ENCODE measurements at regions not wholly inside any gene's neighbourhood (a gene's known extent, or its start where the extent isn't known, plus 50 kb on each side); places are given as distances from the start of the nearest gene placed in this dataset.

DNA sequence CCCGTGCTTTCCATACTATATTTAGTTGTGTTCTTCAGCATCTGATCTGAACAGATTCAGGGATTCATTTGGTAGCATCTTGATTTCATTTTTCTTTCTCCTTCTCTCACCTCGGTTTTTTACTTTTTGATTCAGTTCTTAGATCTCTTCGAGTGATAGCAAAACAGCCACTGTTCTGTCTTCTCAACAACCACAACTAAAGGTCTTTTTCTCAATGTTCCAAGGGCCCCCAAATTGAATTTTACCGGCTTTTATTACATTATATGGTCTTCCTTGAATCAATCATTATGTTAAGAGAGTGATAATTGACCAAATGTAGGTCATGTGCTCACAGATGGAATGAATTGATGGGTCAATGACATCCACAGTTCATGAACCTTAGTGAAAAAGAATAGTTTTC lies 164.5 kb upstream of the LMNTD1 start:
- POLR2A ChIA-PET, result no interaction called here
- CTCF ChIA-PET, result no interaction called here
- Histone ChIP-seq H3K27me3 (ENCODE audit: control insufficient read depth, insufficient read depth, low read length) (no peaks in the 10 kb centered on the region), H3K4me3 (ENCODE audit: low read depth, low read length) (no peak overlapping the region), H3K27ac (ENCODE audit: low read depth, low read length) (no peak overlapping the region), H3K9me3 (ENCODE audit: control insufficient read depth, insufficient read depth, low read length) (no peaks in the 10 kb centered on the region)
- DNase-seq (ENCODE audit: low read depth, low spot score), result no peak
- TF ChIP-seq, protein P1, sequence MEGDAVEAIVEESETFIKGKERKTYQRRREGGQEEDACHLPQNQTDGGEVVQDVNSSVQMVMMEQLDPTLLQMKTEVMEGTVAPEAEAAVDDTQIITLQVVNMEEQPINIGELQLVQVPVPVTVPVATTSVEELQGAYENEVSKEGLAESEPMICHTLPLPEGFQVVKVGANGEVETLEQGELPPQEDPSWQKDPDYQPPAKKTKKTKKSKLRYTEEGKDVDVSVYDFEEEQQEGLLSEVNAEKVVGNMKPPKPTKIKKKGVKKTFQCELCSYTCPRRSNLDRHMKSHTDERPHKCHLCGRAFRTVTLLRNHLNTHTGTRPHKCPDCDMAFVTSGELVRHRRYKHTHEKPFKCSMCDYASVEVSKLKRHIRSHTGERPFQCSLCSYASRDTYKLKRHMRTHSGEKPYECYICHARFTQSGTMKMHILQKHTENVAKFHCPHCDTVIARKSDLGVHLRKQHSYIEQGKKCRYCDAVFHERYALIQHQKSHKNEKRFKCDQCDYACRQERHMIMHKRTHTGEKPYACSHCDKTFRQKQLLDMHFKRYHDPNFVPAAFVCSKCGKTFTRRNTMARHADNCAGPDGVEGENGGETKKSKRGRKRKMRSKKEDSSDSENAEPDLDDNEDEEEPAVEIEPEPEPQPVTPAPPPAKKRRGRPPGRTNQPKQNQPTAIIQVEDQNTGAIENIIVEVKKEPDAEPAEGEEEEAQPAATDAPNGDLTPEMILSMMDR (IDR thresholded peaks at IDR 0.05; ENCODE audit: low read depth, low read length), result no peak

DNA sequence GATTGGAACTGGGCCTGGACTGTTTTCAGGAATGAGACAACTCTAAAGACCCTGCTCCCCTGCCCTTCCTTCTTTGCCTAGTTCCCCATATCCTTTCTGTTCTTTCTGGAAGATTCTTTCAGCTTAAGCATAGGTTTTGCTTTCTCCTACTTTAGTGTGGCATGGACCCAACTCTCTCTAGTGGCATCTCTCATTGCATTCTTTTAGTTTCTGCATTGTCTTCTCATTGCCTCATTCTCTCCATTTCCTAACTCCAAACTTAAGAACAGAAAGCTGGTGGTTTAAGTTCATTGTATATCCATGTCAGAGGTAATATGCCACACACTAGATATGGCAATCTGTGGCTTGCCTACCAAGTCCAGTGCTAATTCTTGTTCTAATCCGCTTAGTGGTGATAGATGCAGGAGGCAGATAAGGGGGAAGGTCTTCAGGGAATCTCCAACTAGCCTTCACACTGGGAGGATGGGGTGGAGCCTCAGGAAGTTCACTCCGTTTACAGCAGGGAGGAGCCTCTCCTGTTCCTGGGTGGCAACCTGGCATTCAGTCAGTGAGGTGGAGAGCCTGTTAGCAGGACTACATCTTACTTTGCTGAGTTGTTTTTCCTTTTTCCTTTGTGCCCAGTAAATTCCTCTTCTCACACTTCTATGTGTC lies 165.1 kb upstream of the LMNTD1 start:
- CTCF ChIA-PET, result no interaction called here
- POLR2A ChIA-PET, result no interaction called here
- Histone ChIP-seq H3K9me3 (ENCODE audit: control insufficient read depth, insufficient read depth, low read length) (no peaks in the 10 kb centered on the region), H3K27ac (ENCODE audit: low read depth, low read length) (no peak overlapping the region), H3K27me3 (ENCODE audit: control insufficient read depth, insufficient read depth, low read length) (no peaks in the 10 kb centered on the region), H3K4me3 (ENCODE audit: low read depth, low read length) (no peak overlapping the region)
- no peak for DNase-seq (ENCODE audit: low read depth, low spot score)
- TF ChIP-seq, protein P1 (IDR thresholded peaks at IDR 0.05; ENCODE audit: low read depth, low read length), result no peak

DNA sequence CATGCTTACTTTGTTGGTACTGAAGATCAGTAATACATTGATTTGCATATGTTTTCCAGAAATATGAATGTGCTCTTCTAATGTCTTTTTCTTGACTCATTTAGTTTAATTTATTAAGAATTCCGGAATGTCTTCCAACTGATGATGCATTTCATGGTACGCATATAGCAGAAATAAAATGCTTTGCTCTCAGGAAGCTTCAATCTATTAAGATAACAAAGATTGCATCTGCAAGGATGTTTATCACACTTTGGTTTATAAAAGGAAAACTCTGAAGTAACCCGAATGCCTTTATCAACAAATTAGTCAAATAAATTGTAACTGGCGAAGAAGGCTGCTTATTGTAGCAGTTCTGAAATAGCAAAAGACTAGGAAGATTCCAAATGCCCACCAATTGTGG lies 166.4 kb upstream of the LMNTD1 start:
- no peak overlapping the region for H3K4me3 ChIP-seq (ENCODE audit: low read depth, low read length)
- no peaks in the 10 kb centered on the region for H3K9me3 ChIP-seq (ENCODE audit: control insufficient read depth, insufficient read depth, low read length)
- CTCF ChIA-PET, result no interaction called here
- no peaks in the 10 kb centered on the region for H3K27me3 ChIP-seq (ENCODE audit: control insufficient read depth, insufficient read depth, low read length)
- DNase-seq (ENCODE audit: low read depth, low spot score), result no peak
- H3K27ac ChIP-seq (ENCODE audit: low read depth, low read length), result no peak overlapping the region
- TF ChIP-seq, protein P1 (IDR thresholded peaks at IDR 0.05; ENCODE audit: low read depth, low read length), result no peak
- POLR2A ChIA-PET, result no interaction called here

DNA sequence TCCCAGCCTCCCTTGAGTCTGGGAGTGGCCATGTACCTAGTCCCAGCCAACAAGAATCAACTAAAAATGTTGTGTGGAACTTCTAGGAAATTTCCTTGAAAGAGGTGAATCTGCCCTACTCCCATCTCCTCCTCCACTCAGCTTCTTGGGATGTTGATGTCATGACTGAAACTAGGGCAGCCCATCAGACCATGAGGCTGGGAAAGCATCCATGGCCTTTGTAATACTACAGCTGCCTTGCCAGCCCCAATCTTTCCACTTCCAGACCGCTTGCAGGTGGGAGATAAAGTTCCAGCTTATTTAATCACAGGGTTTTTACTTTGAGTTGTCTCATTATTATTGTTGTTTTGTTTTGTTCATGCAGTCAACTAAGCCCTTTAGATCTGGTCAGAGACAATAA lies 170.3 kb upstream of the LMNTD1 start:
- TF ChIP-seq, protein P1 (IDR thresholded peaks at IDR 0.05; ENCODE audit: low read depth, low read length), result no peak
- DNase-seq (ENCODE audit: low read depth, low spot score), result no peak
- Histone ChIP-seq H3K4me3 (ENCODE audit: low read depth, low read length) (no peak overlapping the region), H3K9me3 (ENCODE audit: control insufficient read depth, insufficient read depth, low read length) (no peaks in the 10 kb centered on the region), H3K27ac (ENCODE audit: low read depth, low read length) (no peak overlapping the region), H3K27me3 (ENCODE audit: control insufficient read depth, insufficient read depth, low read length) (no peaks in the 10 kb centered on the region)
- POLR2A ChIA-PET, result no interaction called here
- CTCF ChIA-PET, result no interaction called here

DNA sequence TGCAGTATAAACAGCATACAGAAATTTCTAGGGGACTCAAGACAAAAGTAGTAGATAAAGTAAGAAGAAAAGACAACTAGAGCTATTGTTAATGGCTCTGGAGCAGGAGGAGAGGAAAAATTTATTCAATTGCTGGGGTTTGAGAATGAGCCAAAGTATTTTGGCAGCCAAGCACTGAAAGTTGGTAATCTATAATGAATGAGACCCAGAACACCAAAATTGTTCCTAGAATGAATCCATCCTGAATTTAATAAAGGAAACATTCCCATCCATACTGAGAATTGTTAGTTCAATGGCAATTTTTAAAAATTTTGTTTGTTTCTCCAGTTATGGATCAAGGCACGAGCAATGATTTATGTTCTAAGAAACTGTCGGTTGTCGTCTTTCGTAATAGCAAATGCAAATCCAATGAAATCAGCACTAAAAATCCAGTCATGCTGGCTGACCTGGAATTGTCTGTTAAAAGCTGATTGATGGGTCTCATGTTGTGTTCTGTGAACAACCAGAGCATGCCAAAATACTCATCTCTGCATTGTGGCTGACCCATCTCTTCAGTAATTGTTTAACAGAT lies 170.9 kb upstream of the LMNTD1 start:
- TF ChIP-seq, protein P1 (IDR thresholded peaks at IDR 0.05; ENCODE audit: low read depth, low read length), result no peak
- Histone ChIP-seq H3K9me3 (ENCODE audit: control insufficient read depth, insufficient read depth, low read length) (no peaks in the 10 kb centered on the region), H3K27ac (ENCODE audit: low read depth, low read length) (no peak overlapping the region), H3K27me3 (ENCODE audit: control insufficient read depth, insufficient read depth, low read length) (no peaks in the 10 kb centered on the region), H3K4me3 (ENCODE audit: low read depth, low read length) (no peak overlapping the region)
- POLR2A ChIA-PET, result no interaction called here
- DNase-seq (ENCODE audit: low read depth, low spot score), result no peak
- CTCF ChIA-PET, result no interaction called here

All from AG04450 (cell line).